ENCODE measurements at regions not wholly inside any gene's neighbourhood (a gene's known extent, or its start where the extent isn't known, plus 50 kb on each side); places are given as distances from the start of the nearest gene placed in this dataset.

- Histone ChIP-seq H3K27ac (ENCODE audit: low read depth, low read length, poor library complexity, severe bottlenecking) (no peak overlapping the region), H4K20me1 (ENCODE audit: insufficient read depth, low read length) (no peaks in the 10 kb centered on the region)
Measured at GRCh38 chr6:6796818-6797217, 208.3 kb downstream of the LY86 start.

GRCh38 chr6:6798448-6798860 lies 209.9 kb downstream of the LY86 start:
- no peaks in the 10 kb centered on the region for H3K9me3 ChIP-seq (ENCODE audit: low read length)
- no peaks in the 10 kb centered on the region for H4K20me1 ChIP-seq (ENCODE audit: insufficient read depth, low read length)
- no peak for TF ChIP-seq CTCF (IDR thresholded peaks at IDR 0.05; ENCODE audit: low read length)
- TF ChIP-seq EZH2 (IDR thresholded peaks at IDR 0.05; ENCODE audit: borderline replicate concordance, low read length) = no peak
- H2AFZ ChIP-seq (ENCODE audit: low read length) = no peak overlapping the region
- no peaks in the 10 kb centered on the region for H3K4me1 ChIP-seq (ENCODE audit: insufficient read depth, low read length, severe bottlenecking)
- peaks cover 5% of the 10 kb centered on the region; the same call in 1 of the 2 replicates for H3K27me3 ChIP-seq (ENCODE audit: insufficient read depth, low read length)
- H3F3A ChIP-seq (ENCODE audit: insufficient read depth, low read length) = no peaks in the 10 kb centered on the region
- H3K4me2 ChIP-seq (ENCODE audit: low read length) = no peak overlapping the region
- H3K36me3 ChIP-seq (ENCODE audit: insufficient read depth, low read length) = no peaks in the 10 kb centered on the region
- no peak overlapping the region for H3K9ac ChIP-seq (ENCODE audit: low read length)
- no peak overlapping the region for H3K4me3 ChIP-seq (ENCODE audit: low read depth, low read length, poor library complexity, severe bottlenecking)
- H3K79me2 ChIP-seq (ENCODE audit: insufficient read depth, low read length) = no peaks in the 10 kb centered on the region
- H3K27ac ChIP-seq (ENCODE audit: low read depth, low read length, poor library complexity, severe bottlenecking) = no peak overlapping the region
- no peaks in the 10 kb centered on the region for H3K9me2 ChIP-seq (ENCODE audit: low read depth, low read length)

More at GRCh38 chr6:6796818-6797217, 208.3 kb downstream of the LY86 start:
- H3K9me3 ChIP-seq (ENCODE audit: low read length) = no peaks in the 10 kb centered on the region
- H3K79me2 ChIP-seq (ENCODE audit: insufficient read depth, low read length) = no peaks in the 10 kb centered on the region
- TF ChIP-seq EZH2 (IDR thresholded peaks at IDR 0.05; ENCODE audit: borderline replicate concordance, low read length) (no peak), CTCF (IDR thresholded peaks at IDR 0.05; ENCODE audit: low read length) (no peak)
- no peak overlapping the region for H2AFZ ChIP-seq (ENCODE audit: low read length)
- H3K4me2 ChIP-seq (ENCODE audit: low read length) = no peak overlapping the region
- no peak overlapping the region for H3K4me3 ChIP-seq (ENCODE audit: low read depth, low read length, poor library complexity, severe bottlenecking)
- no peak overlapping the region for H3K9ac ChIP-seq (ENCODE audit: low read length)
- no peaks in the 10 kb centered on the region for H3F3A ChIP-seq (ENCODE audit: insufficient read depth, low read length)
- H3K36me3 ChIP-seq (ENCODE audit: insufficient read depth, low read length) = no peaks in the 10 kb centered on the region
- H3K27me3 ChIP-seq (ENCODE audit: insufficient read depth, low read length) = peaks cover 5% of the 10 kb centered on the region; the same call in 1 of the 2 replicates
- no peaks in the 10 kb centered on the region for H3K4me1 ChIP-seq (ENCODE audit: insufficient read depth, low read length, severe bottlenecking)
- H3K9me2 ChIP-seq (ENCODE audit: low read depth, low read length) = no peaks in the 10 kb centered on the region

- TF ChIP-seq CTCF (IDR thresholded peaks at IDR 0.05; ENCODE audit: low read length) (no peak), EZH2 (IDR thresholded peaks at IDR 0.05; ENCODE audit: borderline replicate concordance, low read length) (no peak)
- Histone ChIP-seq H3K79me2 (ENCODE audit: insufficient read depth, low read length) (no peaks in the 10 kb centered on the region), H3K9ac (ENCODE audit: low read length) (no peak overlapping the region), H3K9me3 (ENCODE audit: low read length) (no peaks in the 10 kb centered on the region), H3K4me2 (ENCODE audit: low read length) (no peak overlapping the region), H3K4me1 (ENCODE audit: insufficient read depth, low read length, severe bottlenecking) (no peaks in the 10 kb centered on the region), H3K9me2 (ENCODE audit: low read depth, low read length) (no peaks in the 10 kb centered on the region), H3K27ac (ENCODE audit: low read depth, low read length, poor library complexity, severe bottlenecking) (no peak overlapping the region), H3F3A (ENCODE audit: insufficient read depth, low read length) (no peaks in the 10 kb centered on the region), H4K20me1 (ENCODE audit: insufficient read depth, low read length) (no peaks in the 10 kb centered on the region), H2AFZ (ENCODE audit: low read length) (no peak overlapping the region), H3K27me3 (ENCODE audit: insufficient read depth, low read length) (peaks cover 13% of the 10 kb centered on the region), H3K4me3 (ENCODE audit: low read depth, low read length, poor library complexity, severe bottlenecking) (no peak overlapping the region), H3K36me3 (ENCODE audit: insufficient read depth, low read length) (no peaks in the 10 kb centered on the region)
Measured at GRCh38 chr6:6801005-6801335, 212.4 kb downstream of the LY86 start.
